ENCODE measurements at regions not wholly inside any gene's neighbourhood (a gene's known extent, or its start where the extent isn't known, plus 50 kb on each side); places are given as distances from the start of the nearest gene placed in this dataset.

DNA sequence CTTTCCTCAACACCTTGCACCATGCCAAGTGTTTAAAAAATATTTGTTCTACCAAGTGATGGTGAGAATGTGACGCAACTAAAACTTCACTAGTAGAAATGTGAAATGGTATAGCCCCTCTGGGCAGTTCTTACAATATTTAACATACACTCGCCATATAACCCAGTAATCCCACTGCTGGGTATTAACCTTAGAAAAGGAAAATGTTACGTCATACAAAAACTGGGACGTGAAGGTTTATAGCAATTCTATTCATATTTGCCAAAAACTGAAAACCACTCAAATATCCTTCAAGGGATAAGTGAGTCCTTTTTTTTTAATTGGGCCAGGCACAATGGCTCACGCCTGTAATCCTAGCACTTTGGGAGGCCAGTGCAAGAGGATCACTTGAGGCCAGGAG, 279.3 kb downstream of the SKIDA1 start:
- TF ChIP-seq TAF1 (IDR thresholded peaks at IDR 0.05; ENCODE audit: borderline replicate concordance, insufficient read depth, low read length), result no peak
- no peak for TF ChIP-seq POLR2AphosphoS5 (IDR thresholded peaks at IDR 0.05; ENCODE audit: low read depth, low read length)
- no peak for TF ChIP-seq SIN3A (IDR thresholded peaks at IDR 0.05; ENCODE audit: borderline replicate concordance, insufficient read depth, low read length)
- TF ChIP-seq FOXP2 (optimal IDR thresholded peaks at IDR 0.05; ENCODE audit: borderline replicate concordance, extremely low read depth, extremely low read length, insufficient read depth), result no peak
- TF ChIP-seq, protein P1, sequence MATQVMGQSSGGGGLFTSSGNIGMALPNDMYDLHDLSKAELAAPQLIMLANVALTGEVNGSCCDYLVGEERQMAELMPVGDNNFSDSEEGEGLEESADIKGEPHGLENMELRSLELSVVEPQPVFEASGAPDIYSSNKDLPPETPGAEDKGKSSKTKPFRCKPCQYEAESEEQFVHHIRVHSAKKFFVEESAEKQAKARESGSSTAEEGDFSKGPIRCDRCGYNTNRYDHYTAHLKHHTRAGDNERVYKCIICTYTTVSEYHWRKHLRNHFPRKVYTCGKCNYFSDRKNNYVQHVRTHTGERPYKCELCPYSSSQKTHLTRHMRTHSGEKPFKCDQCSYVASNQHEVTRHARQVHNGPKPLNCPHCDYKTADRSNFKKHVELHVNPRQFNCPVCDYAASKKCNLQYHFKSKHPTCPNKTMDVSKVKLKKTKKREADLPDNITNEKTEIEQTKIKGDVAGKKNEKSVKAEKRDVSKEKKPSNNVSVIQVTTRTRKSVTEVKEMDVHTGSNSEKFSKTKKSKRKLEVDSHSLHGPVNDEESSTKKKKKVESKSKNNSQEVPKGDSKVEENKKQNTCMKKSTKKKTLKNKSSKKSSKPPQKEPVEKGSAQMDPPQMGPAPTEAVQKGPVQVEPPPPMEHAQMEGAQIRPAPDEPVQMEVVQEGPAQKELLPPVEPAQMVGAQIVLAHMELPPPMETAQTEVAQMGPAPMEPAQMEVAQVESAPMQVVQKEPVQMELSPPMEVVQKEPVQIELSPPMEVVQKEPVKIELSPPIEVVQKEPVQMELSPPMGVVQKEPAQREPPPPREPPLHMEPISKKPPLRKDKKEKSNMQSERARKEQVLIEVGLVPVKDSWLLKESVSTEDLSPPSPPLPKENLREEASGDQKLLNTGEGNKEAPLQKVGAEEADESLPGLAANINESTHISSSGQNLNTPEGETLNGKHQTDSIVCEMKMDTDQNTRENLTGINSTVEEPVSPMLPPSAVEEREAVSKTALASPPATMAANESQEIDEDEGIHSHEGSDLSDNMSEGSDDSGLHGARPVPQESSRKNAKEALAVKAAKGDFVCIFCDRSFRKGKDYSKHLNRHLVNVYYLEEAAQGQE (IDR thresholded peaks at IDR 0.05; ENCODE audit: insufficient read depth in 1 of 2, low read depth in 2 of 2, low read length in 2 of 2), result no peak

DNA sequence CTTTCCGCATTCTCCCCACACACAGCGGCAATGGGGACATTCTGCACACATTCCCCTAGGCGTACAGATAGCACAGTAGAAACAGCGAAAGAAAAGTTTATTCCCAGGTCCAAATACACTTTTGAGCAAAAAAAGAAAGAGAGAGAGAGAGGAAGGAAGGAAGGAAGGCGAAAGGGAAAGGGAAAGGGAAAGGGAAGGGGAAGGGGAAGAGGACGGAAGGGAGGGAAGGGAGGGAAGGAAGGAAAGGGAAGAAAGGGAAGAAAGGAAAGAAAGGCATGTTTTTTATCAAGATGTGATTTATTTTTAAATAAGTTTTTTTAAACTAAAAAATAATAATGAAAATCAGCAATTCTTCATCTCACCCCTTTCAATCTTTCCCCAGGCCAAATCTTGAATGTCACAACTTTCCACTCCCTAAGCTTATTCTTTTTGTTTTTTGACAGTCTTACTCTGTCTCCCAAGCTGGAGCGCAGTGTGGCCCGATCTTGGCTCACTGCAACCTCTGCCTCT, 281.7 kb downstream of the SKIDA1 start:
- no peak for TF ChIP-seq SIN3A (IDR thresholded peaks at IDR 0.05; ENCODE audit: borderline replicate concordance, insufficient read depth, low read length)
- TF ChIP-seq FOXP2 (optimal IDR thresholded peaks at IDR 0.05; ENCODE audit: borderline replicate concordance, extremely low read depth, extremely low read length, insufficient read depth), result no peak
- TF ChIP-seq, protein P1 (IDR thresholded peaks at IDR 0.05; ENCODE audit: insufficient read depth in 1 of 2, low read depth in 2 of 2, low read length in 2 of 2), result no peak
- no peak for TF ChIP-seq POLR2AphosphoS5 (IDR thresholded peaks at IDR 0.05; ENCODE audit: low read depth, low read length)
- TF ChIP-seq TAF1 (IDR thresholded peaks at IDR 0.05; ENCODE audit: borderline replicate concordance, insufficient read depth, low read length), result no peak

DNA sequence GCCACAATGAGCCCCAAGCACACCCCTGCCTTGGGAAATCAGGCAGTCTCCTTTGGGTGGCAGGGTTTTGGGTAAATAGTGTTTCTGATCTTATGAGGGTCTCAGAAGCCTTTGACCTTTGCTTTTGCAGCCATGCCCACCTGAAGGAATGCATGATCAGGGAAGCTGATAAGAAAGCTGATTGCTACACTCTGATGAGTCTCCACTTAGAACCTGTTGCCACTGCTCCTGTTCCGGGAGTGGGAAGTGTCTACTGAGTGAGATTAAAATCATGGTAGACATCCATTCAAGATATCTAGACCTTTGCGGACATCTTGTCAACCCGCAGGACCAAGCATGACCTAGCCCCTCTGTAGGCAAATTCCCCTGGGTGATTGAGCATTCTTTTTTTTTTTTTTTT, 282.6 kb downstream of the SKIDA1 start:
- TF ChIP-seq SIN3A (IDR thresholded peaks at IDR 0.05; ENCODE audit: borderline replicate concordance, insufficient read depth, low read length) (no peak), TAF1 (IDR thresholded peaks at IDR 0.05; ENCODE audit: borderline replicate concordance, insufficient read depth, low read length) (no peak), FOXP2 (optimal IDR thresholded peaks at IDR 0.05; ENCODE audit: borderline replicate concordance, extremely low read depth, extremely low read length, insufficient read depth) (no peak), POLR2AphosphoS5 (IDR thresholded peaks at IDR 0.05; ENCODE audit: low read depth, low read length) (no peak)
- TF ChIP-seq, protein P1 (IDR thresholded peaks at IDR 0.05; ENCODE audit: insufficient read depth in 1 of 2, low read depth in 2 of 2, low read length in 2 of 2), result no peak

DNA sequence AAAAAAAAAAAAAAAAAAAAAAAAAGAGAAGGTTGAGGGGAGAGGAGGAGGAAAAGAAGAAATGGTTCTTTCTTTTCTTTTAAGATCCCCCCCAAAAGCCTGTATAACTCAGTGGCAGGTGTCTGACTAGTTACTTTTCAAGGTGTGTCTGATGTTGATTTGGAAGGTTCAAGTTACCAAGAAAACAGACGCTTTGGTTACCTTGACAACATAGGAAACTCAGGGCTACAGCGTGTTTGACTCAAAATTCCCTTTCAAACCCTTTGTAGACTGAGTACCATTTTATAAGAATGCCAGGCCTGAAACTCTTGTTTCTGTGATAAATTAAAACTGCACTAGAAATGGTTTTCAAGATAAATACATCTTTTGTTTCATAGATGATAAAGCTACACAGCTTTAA, 286.8 kb downstream of the SKIDA1 start:
- TF ChIP-seq FOXP2 (optimal IDR thresholded peaks at IDR 0.05; ENCODE audit: borderline replicate concordance, extremely low read depth, extremely low read length, insufficient read depth), result no peak
- TF ChIP-seq POLR2AphosphoS5 (IDR thresholded peaks at IDR 0.05; ENCODE audit: low read depth, low read length), result no peak
- TF ChIP-seq TAF1 (IDR thresholded peaks at IDR 0.05; ENCODE audit: borderline replicate concordance, insufficient read depth, low read length), result no peak
- TF ChIP-seq, protein P1 (IDR thresholded peaks at IDR 0.05; ENCODE audit: insufficient read depth in 1 of 2, low read depth in 2 of 2, low read length in 2 of 2), result no peak
- TF ChIP-seq SIN3A (IDR thresholded peaks at IDR 0.05; ENCODE audit: borderline replicate concordance, insufficient read depth, low read length), result no peak

DNA sequence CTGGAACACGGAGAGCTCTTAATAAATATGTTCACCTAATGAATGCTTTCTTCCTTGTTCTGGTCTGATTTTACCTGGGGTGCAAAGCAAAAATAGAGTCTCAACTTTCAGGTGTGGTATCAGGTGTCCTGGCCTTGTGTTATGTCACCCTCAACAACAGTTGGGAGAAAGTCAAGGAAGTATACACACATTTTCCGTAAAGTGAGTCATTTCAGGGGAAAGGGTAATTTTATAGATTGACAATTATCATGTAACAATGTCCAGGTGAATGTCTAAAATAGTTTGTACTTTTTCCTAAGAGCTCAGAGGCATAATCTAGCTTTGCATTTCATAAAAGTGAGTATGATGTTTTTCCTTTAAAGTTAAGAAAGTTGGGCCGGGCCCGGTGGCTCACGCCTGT, 287.4 kb downstream of the SKIDA1 start:
- TF ChIP-seq TAF1 (IDR thresholded peaks at IDR 0.05; ENCODE audit: borderline replicate concordance, insufficient read depth, low read length), result no peak
- no peak for TF ChIP-seq FOXP2 (optimal IDR thresholded peaks at IDR 0.05; ENCODE audit: borderline replicate concordance, extremely low read depth, extremely low read length, insufficient read depth)
- TF ChIP-seq, protein P1 (IDR thresholded peaks at IDR 0.05; ENCODE audit: insufficient read depth in 1 of 2, low read depth in 2 of 2, low read length in 2 of 2), result no peak
- no peak for TF ChIP-seq POLR2AphosphoS5 (IDR thresholded peaks at IDR 0.05; ENCODE audit: low read depth, low read length)

Data from PFSK-1 (cell line).